RWPE1 (cell line): ENCODE measurements at regions not wholly inside any gene's neighbourhood (a gene's known extent, or its start where the extent isn't known, plus 50 kb on each side); places are given as distances from the start of the nearest gene placed in this dataset.
"Not testable (repeated sequence)": the region's sequence is repeated elsewhere in the genome, so short reads cannot be mapped to it uniquely, and the experiment has no call there.

Source experiments
- CTCF ChIA-PET: fragments of 350-600 bp; sonication (Branson Sonifier 250); formaldehyde crosslinking; extraction: SDS; loops from one replicate; lab custom pipeline; 2021; lab: Yijun Ruan, JAX
- POLR2A ChIA-PET: fragments of 400-600 bp; formaldehyde crosslinking; extraction: SDS; loops from one replicate; lab custom pipeline; 2020; ENCODE audit warnings: antibody characterized with exemption; ENCODE audit not compliant: low non-redundant PET; lab: Yijun Ruan, JAX
- DNase-seq: peaks from one replicate; pipeline ENCODE4 v3.0.0; 2012; ENCODE audit warnings: low spot score
- H3K27ac ChIP-seq: fragments of 450-650 bp; 2 replicates; pipeline ENCODE4 v1.5.1; 2017
- TF ChIP-seq, protein P1 (sequence below): fragments of 450-650 bp; conservative IDR thresholded peaks from 2 replicates; pipeline ENCODE4 v1.5.1; 2017; ENCODE audit warnings: low read depth, mild to moderate bottlenecking

DNA sequence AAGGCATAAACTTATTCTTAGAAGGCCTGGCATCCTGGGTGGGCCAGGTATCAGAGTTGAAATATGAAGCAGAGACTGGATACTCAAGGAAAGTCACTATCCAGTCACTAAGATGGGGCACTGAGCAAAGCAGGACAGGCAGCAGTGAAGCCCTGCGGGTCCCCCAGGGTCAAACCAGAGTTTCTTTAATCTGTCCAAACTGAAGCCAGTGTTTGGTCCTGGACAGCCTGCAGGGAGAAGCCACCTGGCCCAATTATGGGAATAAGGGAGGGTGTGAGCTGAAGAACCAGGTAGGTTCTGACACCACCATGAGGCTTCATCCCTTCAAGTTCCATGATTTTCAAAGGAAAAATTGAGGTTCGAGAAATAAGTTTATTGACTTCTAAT lies 109.7 kb upstream of the FOXN2 start:
- no peak overlapping the region for H3K27ac ChIP-seq
- DNase-seq = no peak
- TF ChIP-seq, protein P1, sequence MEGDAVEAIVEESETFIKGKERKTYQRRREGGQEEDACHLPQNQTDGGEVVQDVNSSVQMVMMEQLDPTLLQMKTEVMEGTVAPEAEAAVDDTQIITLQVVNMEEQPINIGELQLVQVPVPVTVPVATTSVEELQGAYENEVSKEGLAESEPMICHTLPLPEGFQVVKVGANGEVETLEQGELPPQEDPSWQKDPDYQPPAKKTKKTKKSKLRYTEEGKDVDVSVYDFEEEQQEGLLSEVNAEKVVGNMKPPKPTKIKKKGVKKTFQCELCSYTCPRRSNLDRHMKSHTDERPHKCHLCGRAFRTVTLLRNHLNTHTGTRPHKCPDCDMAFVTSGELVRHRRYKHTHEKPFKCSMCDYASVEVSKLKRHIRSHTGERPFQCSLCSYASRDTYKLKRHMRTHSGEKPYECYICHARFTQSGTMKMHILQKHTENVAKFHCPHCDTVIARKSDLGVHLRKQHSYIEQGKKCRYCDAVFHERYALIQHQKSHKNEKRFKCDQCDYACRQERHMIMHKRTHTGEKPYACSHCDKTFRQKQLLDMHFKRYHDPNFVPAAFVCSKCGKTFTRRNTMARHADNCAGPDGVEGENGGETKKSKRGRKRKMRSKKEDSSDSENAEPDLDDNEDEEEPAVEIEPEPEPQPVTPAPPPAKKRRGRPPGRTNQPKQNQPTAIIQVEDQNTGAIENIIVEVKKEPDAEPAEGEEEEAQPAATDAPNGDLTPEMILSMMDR = no peak
- ChIA-PET CTCF (no interaction called here), POLR2A (no interaction called here)

DNA sequence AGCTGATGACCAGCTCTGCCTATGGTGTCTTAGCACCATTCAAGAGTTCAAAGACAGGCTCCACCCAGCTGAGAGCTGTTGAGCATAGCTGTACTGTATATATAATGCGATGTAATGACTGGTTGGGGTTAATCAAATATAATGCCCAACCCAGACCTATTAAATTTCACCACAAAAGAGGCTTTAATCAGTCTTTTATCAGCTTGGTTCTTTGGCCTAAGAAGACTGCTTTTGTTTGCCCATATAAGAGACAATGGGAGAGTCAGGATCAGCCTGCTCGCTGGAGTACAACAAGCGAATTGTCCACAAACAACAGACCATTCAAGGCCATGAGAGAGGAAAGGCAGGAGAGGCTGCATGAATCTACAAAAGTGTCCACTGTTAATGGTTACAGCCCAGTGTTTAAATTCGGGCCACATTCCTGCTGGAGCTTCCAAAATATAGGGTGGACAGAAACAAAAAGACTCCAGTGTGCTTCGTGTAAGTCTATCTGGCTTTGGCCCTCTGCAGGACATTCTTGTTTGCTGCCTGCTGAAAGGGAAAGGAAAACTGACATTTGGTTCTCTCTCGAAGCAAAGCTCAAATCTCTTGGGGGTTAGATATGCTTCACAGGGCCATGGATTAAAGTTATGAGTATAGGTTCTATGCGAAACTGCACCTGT lies 109.2 kb upstream of the FOXN2 start:
- TF ChIP-seq, protein P1 = no peak
- no peak for DNase-seq
- ChIA-PET POLR2A (no interaction called here), CTCF (interaction anchor here (0.6 kb wide), 2 partner anchors 65 to 80 kb away, joined by 3 read pairs; no protein-coding TSS in a partner anchor)
- no peak overlapping the region for H3K27ac ChIP-seq

DNA sequence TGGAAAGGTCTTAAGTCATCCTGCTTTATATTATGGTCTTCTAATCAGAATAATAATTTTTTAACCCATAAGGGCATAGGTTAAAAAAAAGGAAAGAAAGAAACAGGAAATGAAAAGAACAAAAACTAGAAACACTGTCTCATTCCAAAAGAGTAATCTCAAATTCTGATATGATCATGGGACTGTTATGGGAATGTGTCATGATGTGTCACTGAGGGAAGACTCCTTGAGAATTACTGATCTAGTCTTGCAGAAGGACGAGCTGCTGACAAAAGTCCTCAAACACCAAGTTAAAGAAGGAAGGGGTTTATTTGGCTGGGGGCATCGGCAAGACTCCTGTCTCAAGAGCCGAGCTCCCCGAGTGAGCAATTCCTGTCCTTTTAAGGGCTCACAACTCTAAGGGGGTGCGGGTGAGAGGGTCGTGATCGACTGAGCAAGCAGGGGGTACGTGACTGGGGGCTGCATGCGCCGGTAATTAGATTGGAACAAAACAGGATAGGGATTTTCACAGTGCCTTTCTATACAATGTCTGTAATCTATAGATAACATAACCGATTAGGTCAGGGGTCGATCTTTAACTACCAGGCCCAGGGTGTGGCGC lies 108.3 kb upstream of the FOXN2 start:
- DNase-seq, POLR2A ChIA-PET, H3K27ac ChIP-seq: not testable (repeated sequence)
- CTCF ChIA-PET = interaction anchor here (0.6 kb wide), 3 partner anchors 16 to 80 kb away, joined by 3 to 4 read pairs (median 3); no protein-coding TSS in a partner anchor

DNA sequence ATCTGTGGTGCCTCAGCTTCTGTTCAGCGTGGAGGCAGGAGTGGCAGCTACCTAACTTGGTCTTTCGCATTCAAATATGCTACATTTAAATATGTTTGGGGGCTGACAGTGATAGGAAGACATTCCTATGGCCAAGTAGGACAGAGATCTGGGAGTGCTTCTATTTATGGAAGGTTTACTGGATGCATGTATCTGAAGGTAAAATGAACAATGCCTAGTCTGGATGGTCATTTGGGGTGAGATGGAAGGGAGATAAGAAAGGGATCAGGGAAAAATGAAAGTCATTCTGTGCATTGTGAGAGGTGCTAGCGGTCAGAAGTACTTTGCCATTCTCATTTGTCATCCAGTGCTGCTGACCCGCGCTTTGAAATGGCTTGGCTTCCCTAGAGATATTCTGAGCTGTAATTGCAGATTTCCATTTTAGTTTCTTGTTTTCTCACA lies 107.3 kb upstream of the FOXN2 start:
- no peak overlapping the region for H3K27ac ChIP-seq
- TF ChIP-seq, protein P1 = no peak
- POLR2A ChIA-PET = no interaction called here
- CTCF ChIA-PET = interaction anchor here (0.6 kb wide), 2 partner anchors 17 to 799 kb away, joined by 4 to 5 read pairs; no protein-coding TSS in a partner anchor
- no peak for DNase-seq

DNA sequence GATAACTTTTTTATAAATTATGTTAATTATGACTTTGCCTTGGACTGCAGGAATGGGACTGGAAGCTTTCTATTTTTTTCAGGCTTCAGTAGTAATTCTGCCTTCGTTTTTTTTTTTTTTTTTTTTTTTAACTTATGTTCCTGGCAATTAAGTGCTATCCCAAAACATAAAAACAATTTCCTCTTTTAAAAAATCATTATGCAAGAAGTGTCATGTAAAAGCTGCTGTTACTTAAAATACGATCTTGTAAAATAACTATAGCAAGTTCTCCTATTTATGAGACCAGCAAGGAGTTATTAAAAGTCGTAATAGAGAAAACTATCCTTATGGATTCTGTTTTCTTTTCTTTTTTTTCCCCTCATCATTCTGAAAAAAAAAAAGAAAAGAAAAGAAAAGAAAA lies 106.6 kb upstream of the FOXN2 start:
- CTCF ChIA-PET = no interaction called here
- POLR2A ChIA-PET = no interaction called here
- DNase-seq = no peak
- H3K27ac ChIP-seq = no peak overlapping the region
- TF ChIP-seq, protein P1 = no peak

DNA sequence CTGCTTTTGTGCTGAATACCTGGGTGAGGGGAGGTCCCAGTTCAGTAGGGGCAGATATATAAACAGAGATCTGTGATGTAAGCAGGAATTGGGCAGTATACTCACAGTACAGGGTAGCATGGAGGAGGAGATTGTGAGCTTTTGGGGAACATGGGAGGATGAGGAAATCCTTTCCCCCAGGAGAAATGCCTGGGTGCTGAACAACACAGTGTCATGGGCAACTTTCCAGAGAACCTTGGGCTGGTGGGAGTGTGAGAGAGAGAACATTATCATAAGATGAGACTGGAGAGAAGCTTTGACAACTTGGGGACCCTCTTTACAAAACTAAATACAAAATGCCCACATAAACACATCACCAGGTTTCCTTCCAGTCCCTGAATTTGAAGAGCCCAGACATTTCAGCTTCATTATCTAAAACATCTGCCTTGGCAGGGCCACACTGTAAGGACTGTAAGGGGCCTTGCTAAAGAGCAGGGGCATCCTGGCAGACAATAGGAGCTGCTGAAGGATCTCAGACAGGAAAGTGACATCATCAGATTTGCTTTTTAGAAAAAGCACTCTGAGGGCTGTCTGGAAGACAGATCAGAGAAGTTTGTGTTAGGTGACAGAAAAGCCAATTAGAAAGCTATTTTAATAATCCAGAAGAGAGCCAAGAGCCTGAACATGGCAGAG lies 105.1 kb upstream of the FOXN2 start:
- CTCF ChIA-PET = no interaction called here
- no peak for DNase-seq

More for the DNA sequence above, 105.1 kb upstream of the FOXN2 start:
- TF ChIP-seq, protein P1 = no peak
- POLR2A ChIA-PET = no interaction called here
- no peak overlapping the region for H3K27ac ChIP-seq
